A549 (cell line): ENCODE measurements at regions not wholly inside any gene's neighbourhood (a gene's known extent, or its start where the extent isn't known, plus 50 kb on each side); places are given as distances from the start of the nearest gene placed in this dataset.

Experiments
- ATAC-seq, 2 experiments: fragments of 200-7000 bp in 1 of 2; fragments of >200 bp in 1 of 2; cut with Nextera tagmentation in 1 of 2; cut with Tn5 transposase in 1 of 2; 3 replicates each; pipeline versions ENCODE4 v1.8.0 to v1.9.1; 2018 to 2020; ENCODE audit warnings: mild to moderate bottlenecking in 1 of 2, moderate library complexity in 1 of 2
- CTCF ChIA-PET: fragments of 300-600 bp; sonication (Branson Sonifier 250); formaldehyde crosslinking; extraction: SDS; loops from one replicate; lab custom pipeline; 2021; ENCODE audit warnings: antibody characterized with exemption, inconsistent platforms; lab: Yijun Ruan, JAX
- POLR2A ChIA-PET: fragments of 350-600 bp; formaldehyde crosslinking; extraction: SDS; loops from one replicate; lab custom pipeline; 2021; ENCODE audit warnings: antibody characterized with exemption, inconsistent platforms; lab: Yijun Ruan, JAX
- DNase-seq, 2 experiments: peaks; one replicate each; pipeline versions ENCODE4 v3.0.0 to v3.0.0-alpha.2; 2011 to 2016; ENCODE audit warnings: low read depth in 1 of 2, low spot score in 1 of 2
- FAIRE-seq: peaks from 2 replicates; lab custom pipeline; 2011; peaks lifted over from hg19 to GRCh38; lab: Jason Lieb, UNC
- H3K27ac ChIP-seq, 2 experiments: fragments of >200 bp; sonication (Bioruptor Twin); formaldehyde crosslinking; 3 replicates each; pipeline ENCODE4 v1.5.1; 2016 to 2017
- H3K4me1 ChIP-seq: fragments of >200 bp; sonication (Bioruptor Twin); formaldehyde crosslinking; 3 replicates; pipeline ENCODE4 v1.6.1; 2016
- H3K4me2 ChIP-seq: fragments of >200 bp; sonication (Bioruptor Twin); formaldehyde crosslinking; 3 replicates; pipeline ENCODE4 v1.6.1; 2016
- H3K4me3 ChIP-seq: fragments of >200 bp; sonication (Bioruptor Twin); formaldehyde crosslinking; 3 replicates; pipeline ENCODE4 v1.5.1; 2016
- H3K9me3 ChIP-seq: fragments of >200 bp; sonication (Bioruptor Twin); formaldehyde crosslinking; 3 replicates; pipeline ENCODE4 v1.6.1; 2016
- ATOH8 ChIP-seq: fragments of 250-450 bp; sonication (Bioruptor Pico); IDR thresholded peaks from 2 replicates; pipeline ENCODE4 v1.5.0; 2020; ENCODE audit warnings: low read depth, mild to moderate bottlenecking, moderate library complexity
- CBX2 ChIP-seq: fragments of 200-600 bp; sonication (generic); IDR thresholded peaks from 2 replicates; pipeline ENCODE4 v1.6.1; 2016; ENCODE audit warnings: low read depth, mild to moderate bottlenecking, borderline replicate concordance
- CEBPB ChIP-seq, 2 experiments: fragments of >200 bp in 1 of 2; sonication (Bioruptor Twin) in 1 of 2; formaldehyde crosslinking in 1 of 2; IDR thresholded peaks; 2 replicates each; pipeline ENCODE4 v1.6.1; 2012 to 2016
- CHD4 ChIP-seq: fragments of 200-600 bp; sonication (generic); IDR thresholded peaks from 2 replicates; pipeline ENCODE4 v1.6.1; 2016; ENCODE audit warnings: antibody characterized with exemption, mild to moderate bottlenecking, borderline replicate concordance
- EP300 ChIP-seq, 2 experiments: fragments of >200 bp; sonication (Bioruptor Twin); formaldehyde crosslinking; IDR thresholded peaks; 2 replicates in 1 of 2; 3 replicates in 1 of 2; pipeline ENCODE4 v1.6.1; 2016 to 2017
- GATA3 ChIP-seq: IDR thresholded peaks from 2 replicates; pipeline ENCODE4 v1.6.1; 2012; ENCODE audit warnings: borderline replicate concordance
- HDAC2 ChIP-seq: fragments of 200-600 bp; sonication (generic); IDR thresholded peaks from 2 replicates; pipeline ENCODE4 v1.6.1; 2016
- HOXA7 ChIP-seq: fragments of 250-450 bp; sonication (Bioruptor Pico); IDR thresholded peaks from 2 replicates; pipeline ENCODE4 v1.5.0; 2020; ENCODE audit warnings: mild to moderate bottlenecking, moderate library complexity
- HOXB13 ChIP-seq: fragments of 250-450 bp; sonication (Bioruptor Pico); IDR thresholded peaks from 2 replicates; pipeline ENCODE4 v1.5.0; 2020; ENCODE audit warnings: low read depth, mild to moderate bottlenecking, moderate library complexity
- JUN ChIP-seq, 2 experiments: fragments of >200 bp; sonication (Bioruptor Twin); formaldehyde crosslinking; IDR thresholded peaks; 2 replicates in 1 of 2; 3 replicates in 1 of 2; pipeline ENCODE4 v1.6.1; 2016 to 2017
- JUNB ChIP-seq: fragments of >200 bp; sonication (Bioruptor Twin); formaldehyde crosslinking; IDR thresholded peaks from 2 replicates; pipeline ENCODE4 v1.6.1; 2016
- MAFK ChIP-seq: fragments of 450-650 bp; IDR thresholded peaks from 2 replicates; pipeline ENCODE4 v1.6.1; 2014; ENCODE audit not compliant: partially characterized antibody
- MYC ChIP-seq: IDR thresholded peaks from 2 replicates; pipeline ENCODE4 v1.6.1; 2012; ENCODE audit warnings: mild to moderate bottlenecking, inconsistent platforms, low read length, improper control_type of control experiment, borderline replicate concordance
- NPAS2 ChIP-seq: fragments of 250-450 bp; sonication (Bioruptor Pico); IDR thresholded peaks from 2 replicates; pipeline ENCODE4 v1.8.0; 2022; ENCODE audit warnings: mild to moderate bottlenecking, moderate library complexity, borderline replicate concordance
- NR3C1 ChIP-seq: fragments of >200 bp; sonication (Bioruptor Twin); formaldehyde crosslinking; IDR thresholded peaks from 3 replicates; pipeline ENCODE4 v1.6.1; 2017
- PHF8 ChIP-seq: fragments of 200-600 bp; sonication (generic); IDR thresholded peaks from 2 replicates; pipeline ENCODE4 v1.6.1; 2016; ENCODE audit warnings: low read depth, mild to moderate bottlenecking, antibody characterized with exemption, moderate library complexity, borderline replicate concordance
- POLR2A ChIP-seq: IDR thresholded peaks from 2 replicates; pipeline ENCODE4 v1.6.1; 2012; ENCODE audit warnings: mild to moderate bottlenecking, low read length
- RARB ChIP-seq: fragments of 250-450 bp; sonication (Bioruptor Pico); IDR thresholded peaks from 2 replicates; pipeline ENCODE4 v1.8.0; 2021; ENCODE audit warnings: mild to moderate bottlenecking, moderate library complexity
- RCOR1 ChIP-seq: fragments of 150-350 bp; IDR thresholded peaks from 2 replicates; pipeline ENCODE4 v1.6.1; 2014; ENCODE audit warnings: antibody characterized with exemption, low read length, low read depth
- RNF2 ChIP-seq: fragments of 200-600 bp; sonication (generic); IDR thresholded peaks from 2 replicates; pipeline ENCODE4 v1.6.1; 2016; ENCODE audit warnings: low read depth, mild to moderate bottlenecking, antibody characterized with exemption, moderate library complexity, borderline replicate concordance
- TFCP2L1 ChIP-seq: fragments of 250-450 bp; sonication (Bioruptor Pico); IDR thresholded peaks from 2 replicates; pipeline ENCODE4 v1.5.0; 2021; ENCODE audit warnings: mild to moderate bottlenecking
- ZFP36 ChIP-seq: fragments of 450-650 bp; IDR thresholded peaks from 2 replicates; pipeline ENCODE4 v1.6.1; 2014; ENCODE audit warnings: borderline replicate concordance; ENCODE audit not compliant: partially characterized antibody
- ZNF302 ChIP-seq: fragments of 250-450 bp; sonication (Bioruptor Pico); IDR thresholded peaks from 2 replicates; pipeline ENCODE4 v1.9.0; 2021; ENCODE audit warnings: inconsistent platforms, mild to moderate bottlenecking, moderate library complexity
- WGBS: methylation state at CpG from one replicate; pipeline ENCODE4 v1.1.6; 2017; ENCODE audit errors: missing lambda C conversion rate; 5-methylcytosine and 5-hydroxymethylcytosine counted together
- TF ChIP-seq, protein P1 (sequence below): IDR thresholded peaks from 2 replicates; pipeline ENCODE4 v1.6.1; 2012; ENCODE audit warnings: low read depth, borderline replicate concordance
- TF ChIP-seq, protein P2 (sequence below): fragments of 150-350 bp; IDR thresholded peaks from 2 replicates; pipeline ENCODE4 v1.6.1; 2014; ENCODE audit warnings: low read depth, mild to moderate bottlenecking, low read length
- TF ChIP-seq, protein P3 (sequence below): IDR thresholded peaks from 2 replicates; pipeline ENCODE4 v1.6.1; 2012

GRCh38 chr7:91330191-91330808 is 66.1 kb downstream of the FZD1 start:
- Histone ChIP-seq H3K9me3 (no peaks in the 10 kb centered on the region), H3K4me3 (no peak overlapping the region), H3K4me2 (no peak overlapping the region), H3K4me1 (no peaks in the 10 kb centered on the region), H3K27ac (no peak overlapping the region)
- ATAC-seq: no peak
- WGBS: 1% methylated on average over 2 of the region's 2 CpGs
- no peak for FAIRE-seq
- DNase-seq: no peak
- no peak for TF ChIP-seq CHD4
- no peak for TF ChIP-seq MAFK
- TF ChIP-seq, protein P1, sequence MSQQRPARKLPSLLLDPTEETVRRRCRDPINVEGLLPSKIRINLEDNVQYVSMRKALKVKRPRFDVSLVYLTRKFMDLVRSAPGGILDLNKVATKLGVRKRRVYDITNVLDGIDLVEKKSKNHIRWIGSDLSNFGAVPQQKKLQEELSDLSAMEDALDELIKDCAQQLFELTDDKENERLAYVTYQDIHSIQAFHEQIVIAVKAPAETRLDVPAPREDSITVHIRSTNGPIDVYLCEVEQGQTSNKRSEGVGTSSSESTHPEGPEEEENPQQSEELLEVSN: no peak
- no peak for TF ChIP-seq ZNF302
- TF ChIP-seq RARB: no peak
- no peak for TF ChIP-seq CBX2
- no peak for TF ChIP-seq NPAS2 (CRISPR knock-in tag)
- no peak for TF ChIP-seq TFCP2L1
- no peak for TF ChIP-seq JUNB
- TF ChIP-seq POLR2A: no peak
- no peak for TF ChIP-seq HDAC2
- no peak for TF ChIP-seq RCOR1
- TF ChIP-seq RNF2: no peak
- no peak for TF ChIP-seq HOXA7
- POLR2A ChIA-PET: no interaction called here
- CTCF ChIA-PET: no interaction called here

DNA sequence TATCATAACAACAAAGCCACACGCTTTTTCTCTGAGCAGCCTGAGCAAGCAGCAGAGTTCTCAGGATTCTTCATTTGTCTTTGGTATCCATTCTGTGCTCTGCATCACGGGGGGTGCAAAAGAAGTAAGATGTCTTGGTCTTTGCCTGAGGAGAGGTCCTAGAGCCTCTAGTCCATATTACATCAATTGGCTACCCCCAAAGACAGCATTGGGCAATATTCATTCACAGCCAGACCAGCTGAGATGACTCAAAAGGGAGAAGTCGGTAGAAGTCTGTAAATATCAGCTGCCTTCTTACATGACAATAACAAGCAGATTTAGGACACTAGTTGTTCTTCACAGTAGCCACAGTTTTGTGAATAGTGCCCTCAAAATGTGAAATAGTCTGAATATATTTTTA is 66.6 kb downstream of the FZD1 start:
- CTCF ChIA-PET: no interaction called here
- Histone ChIP-seq H3K4me3 (no peak overlapping the region), H3K4me1 (no peaks in the 10 kb centered on the region), H3K9me3 (no peaks in the 10 kb centered on the region), H3K27ac (no peak overlapping the region)
- DNase-seq (no peak), ATAC-seq (no peak), FAIRE-seq (no peak)
- POLR2A ChIA-PET: no interaction called here
- TF ChIP-seq TFCP2L1: no peak
- no peak for TF ChIP-seq PHF8
- TF ChIP-seq GATA3: no peak
- TF ChIP-seq CEBPB (IDR thresholded peaks at IDR 0.05): no peak
- no peak for TF ChIP-seq EP300 (IDR thresholded peaks at IDR 0.05)
- TF ChIP-seq, protein P2, sequence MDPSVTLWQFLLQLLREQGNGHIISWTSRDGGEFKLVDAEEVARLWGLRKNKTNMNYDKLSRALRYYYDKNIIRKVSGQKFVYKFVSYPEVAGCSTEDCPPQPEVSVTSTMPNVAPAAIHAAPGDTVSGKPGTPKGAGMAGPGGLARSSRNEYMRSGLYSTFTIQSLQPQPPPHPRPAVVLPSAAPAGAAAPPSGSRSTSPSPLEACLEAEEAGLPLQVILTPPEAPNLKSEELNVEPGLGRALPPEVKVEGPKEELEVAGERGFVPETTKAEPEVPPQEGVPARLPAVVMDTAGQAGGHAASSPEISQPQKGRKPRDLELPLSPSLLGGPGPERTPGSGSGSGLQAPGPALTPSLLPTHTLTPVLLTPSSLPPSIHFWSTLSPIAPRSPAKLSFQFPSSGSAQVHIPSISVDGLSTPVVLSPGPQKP: no peak
- TF ChIP-seq, protein P3, sequence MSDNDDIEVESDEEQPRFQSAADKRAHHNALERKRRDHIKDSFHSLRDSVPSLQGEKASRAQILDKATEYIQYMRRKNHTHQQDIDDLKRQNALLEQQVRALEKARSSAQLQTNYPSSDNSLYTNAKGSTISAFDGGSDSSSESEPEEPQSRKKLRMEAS: no peak
- TF ChIP-seq MAFK: no peak
- no peak for TF ChIP-seq ATOH8 (CRISPR knock-in tag)
- TF ChIP-seq ZFP36: no peak
- TF ChIP-seq HOXB13 (CRISPR knock-in tag): no peak
- no peak for TF ChIP-seq ZNF302
- no peak for TF ChIP-seq MYC
- TF ChIP-seq CBX2: no peak
- no peak for TF ChIP-seq NR3C1
- TF ChIP-seq JUN (IDR thresholded peaks at IDR 0.05): no peak
- TF ChIP-seq, all 56 proteins: peak for 0
- 4% methylated on average over 3 of the region's 3 CpGs for WGBS
- no peak overlapping the region for H3K4me2 ChIP-seq
